HS-5 (cell line): ENCODE measurements at regions not wholly inside any gene's neighbourhood (a gene's known extent, or its start where the extent isn't known, plus 50 kb on each side); places are given as distances from the start of the nearest gene placed in this dataset.

Experiments used
- DNase-seq: peaks from one replicate; pipeline ENCODE4 v3.0.0-alpha.2; 2012; ENCODE audit warnings: low read depth

GRCh38 chr5:89273289-89273688 lies 390.3 kb upstream of the MEF2C start:
- no peak for DNase-seq

- DNase-seq: no peak
These were observed 387.9 kb upstream of the MEF2C start for GRCh38 chr5:89270901-89271300.

- no peak for DNase-seq
These were observed 386.7 kb upstream of the MEF2C start for GRCh38 chr5:89269721-89270120.

GRCh38 chr5:89268460-89268859 lies 385.5 kb upstream of the MEF2C start:
- no peak for DNase-seq

- DNase-seq: no peak
These were observed 384.8 kb upstream of the MEF2C start for GRCh38 chr5:89267788-89268187.

GRCh38 chr5:89265511-89266179 lies 382.7 kb upstream of the MEF2C start:
- DNase-seq: peak; percentile 73

GRCh38 chr5:89263846-89264245 lies 380.9 kb upstream of the MEF2C start:
- no peak for DNase-seq

- no peak for DNase-seq
These were observed 379.0 kb upstream of the MEF2C start for GRCh38 chr5:89262030-89262429.

- no peak for DNase-seq
These were observed 377.3 kb upstream of the MEF2C start for GRCh38 chr5:89260254-89260653.

- no peak for DNase-seq
These were observed 373.0 kb upstream of the MEF2C start for GRCh38 chr5:89255845-89256463.

- DNase-seq: no peak
These were observed 370.8 kb upstream of the MEF2C start for GRCh38 chr5:89253666-89254352.

- no peak for DNase-seq
These were observed 363.9 kb upstream of the MEF2C start for GRCh38 chr5:89246864-89247263.

GRCh38 chr5:89246252-89246651 lies 363.3 kb upstream of the MEF2C start:
- DNase-seq: no peak

GRCh38 chr5:89243611-89244010 lies 360.6 kb upstream of the MEF2C start:
- no peak for DNase-seq

GRCh38 chr5:89241186-89241585 lies 358.2 kb upstream of the MEF2C start:
- no peak for DNase-seq

- DNase-seq: no peak
These were observed 353.9 kb upstream of the MEF2C start for GRCh38 chr5:89236900-89237299.

- DNase-seq: no peak
These were observed 350.5 kb upstream of the MEF2C start for GRCh38 chr5:89233462-89233861.

- no peak for DNase-seq
These were observed 349.2 kb upstream of the MEF2C start for GRCh38 chr5:89232139-89232603.

GRCh38 chr5:89230178-89230577 lies 347.2 kb upstream of the MEF2C start:
- no peak for DNase-seq

- no peak for DNase-seq
These were observed 346.5 kb upstream of the MEF2C start for GRCh38 chr5:89229331-89230070.

- no peak for DNase-seq
These were observed 345.4 kb upstream of the MEF2C start for GRCh38 chr5:89228355-89228754.

GRCh38 chr5:89218364-89218763 lies 335.4 kb upstream of the MEF2C start:
- no peak for DNase-seq

- DNase-seq: no peak
These were observed 333.6 kb upstream of the MEF2C start for GRCh38 chr5:89216606-89217005.
